Astrocyte (in vitro differentiated cells and primary cell): ENCODE measurements at regions not wholly inside any gene's neighbourhood (a gene's known extent, or its start where the extent isn't known, plus 50 kb on each side); places are given as distances from the start of the nearest gene placed in this dataset.

ENCODE experiments used
- DNase-seq: peaks from one replicate; pipeline ENCODE4 v3.0.0-alpha.2; 2010; ENCODE audit warnings: low read depth
- FAIRE-seq: peaks from 2 replicates; lab custom pipeline; 2011; peaks lifted over from hg19 to GRCh38; lab: Jason Lieb, UNC
- H2AFZ ChIP-seq: 2 replicates; pipeline ENCODE4 v1.6.0; 2012; ENCODE audit warnings: low read depth, low read length, inconsistent platforms
- H3K27ac ChIP-seq: 2 replicates; pipeline ENCODE4 v1.5.1; 2011; ENCODE audit warnings: low read depth, low read length, inconsistent platforms
- H3K27me3 ChIP-seq: 2 replicates; pipeline ENCODE4 v1.6.0; 2011; ENCODE audit warnings: low read length, inconsistent platforms; ENCODE audit not compliant: insufficient read depth
- H3K36me3 ChIP-seq: 2 replicates; pipeline ENCODE4 v1.5.1; 2011; ENCODE audit warnings: low read length, inconsistent platforms; ENCODE audit not compliant: insufficient read depth
- H3K4me1 ChIP-seq: 2 replicates; pipeline ENCODE4 v1.5.1; 2011; ENCODE audit warnings: low read length, inconsistent platforms; ENCODE audit not compliant: insufficient read depth
- H3K4me2 ChIP-seq: 2 replicates; pipeline ENCODE4 v1.6.0; 2012; ENCODE audit warnings: low read length, inconsistent platforms
- H3K4me3 ChIP-seq: 2 replicates; pipeline ENCODE4 v1.5.1; 2011; ENCODE audit warnings: low read depth, mild to moderate bottlenecking, low read length, inconsistent platforms; ENCODE audit not compliant: insufficient read depth
- H3K79me2 ChIP-seq: 2 replicates; pipeline ENCODE4 v1.6.0; 2012; ENCODE audit warnings: mild to moderate bottlenecking, low read length, inconsistent platforms; ENCODE audit not compliant: insufficient read depth
- H3K9ac ChIP-seq: 2 replicates; pipeline ENCODE4 v1.6.0; 2012; ENCODE audit warnings: mild to moderate bottlenecking, low read length, inconsistent platforms
- H3K9me3 ChIP-seq: 2 replicates; pipeline ENCODE4 v1.5.1; 2012; ENCODE audit warnings: low read depth, mild to moderate bottlenecking, low read length, inconsistent platforms; ENCODE audit not compliant: insufficient read depth
- H4K20me1 ChIP-seq: 2 replicates; pipeline ENCODE4 v1.6.0; 2012; ENCODE audit warnings: low read length, inconsistent platforms; ENCODE audit not compliant: insufficient read depth
- H3K27ac Mint-ChIP-seq: one replicate; pipeline ENCODE4 v1.8.0; 2021; ENCODE audit warnings: mild to moderate bottlenecking, mixed read lengths; ENCODE audit not compliant: unreplicated experiment
- H3K27me3 Mint-ChIP-seq: one replicate; pipeline ENCODE4 v1.8.0; 2021; ENCODE audit warnings: low read depth, mixed read lengths; ENCODE audit not compliant: unreplicated experiment
- H3K36me3 Mint-ChIP-seq: one replicate; pipeline ENCODE4 v1.8.0; 2021; ENCODE audit warnings: low read depth, mixed read lengths; ENCODE audit not compliant: unreplicated experiment
- H3K4me1 Mint-ChIP-seq: one replicate; pipeline ENCODE4 v1.8.0; 2021; ENCODE audit warnings: low read depth, mixed read lengths; ENCODE audit not compliant: unreplicated experiment
- H3K4me3 Mint-ChIP-seq: one replicate; pipeline ENCODE4 v1.8.0; 2021; ENCODE audit warnings: mild to moderate bottlenecking, moderate library complexity, mixed read lengths; ENCODE audit not compliant: unreplicated experiment
- H3K9me3 Mint-ChIP-seq: one replicate; pipeline ENCODE4 v1.8.0; 2021; ENCODE audit warnings: mild to moderate bottlenecking, mixed read lengths; ENCODE audit not compliant: unreplicated experiment
- EZH2 ChIP-seq: IDR thresholded peaks from 2 replicates; pipeline ENCODE4 v1.6.1; 2012; ENCODE audit warnings: mild to moderate bottlenecking, low read length, inconsistent platforms; ENCODE audit not compliant: insufficient read depth
- TF ChIP-seq, protein P1 (sequence below): IDR thresholded peaks from 2 replicates; pipeline ENCODE4 v1.5.1; 2011; ENCODE audit warnings: low read depth, mild to moderate bottlenecking, inconsistent platforms, low read length, moderate library complexity; ENCODE audit not compliant: insufficient read depth

- FAIRE-seq (no peak), DNase-seq (no peak)
- Histone ChIP-seq H4K20me1 (no peaks in the 10 kb centered on the region), H3K27me3 (no peaks in the 10 kb centered on the region), H3K9me3 (no peaks in the 10 kb centered on the region), H3K79me2 (no peaks in the 10 kb centered on the region), H3K4me3 (no peak overlapping the region), H3K4me2 (no peak overlapping the region), H3K9ac (no peak overlapping the region), H2AFZ (no peak overlapping the region), H3K4me1 (no peaks in the 10 kb centered on the region), H3K36me3 (no peaks in the 10 kb centered on the region), H3K27ac (no peak overlapping the region)
- no peaks in the 10 kb centered on the region for H3K4me1 Mint-ChIP-seq
- H3K4me3 Mint-ChIP-seq: no peak overlapping the region
- no peaks in the 10 kb centered on the region for H3K36me3 Mint-ChIP-seq
- H3K27ac Mint-ChIP-seq: no peak overlapping the region
- peaks cover 2% of the 10 kb centered on the region for H3K9me3 Mint-ChIP-seq
- TF ChIP-seq, protein P1, sequence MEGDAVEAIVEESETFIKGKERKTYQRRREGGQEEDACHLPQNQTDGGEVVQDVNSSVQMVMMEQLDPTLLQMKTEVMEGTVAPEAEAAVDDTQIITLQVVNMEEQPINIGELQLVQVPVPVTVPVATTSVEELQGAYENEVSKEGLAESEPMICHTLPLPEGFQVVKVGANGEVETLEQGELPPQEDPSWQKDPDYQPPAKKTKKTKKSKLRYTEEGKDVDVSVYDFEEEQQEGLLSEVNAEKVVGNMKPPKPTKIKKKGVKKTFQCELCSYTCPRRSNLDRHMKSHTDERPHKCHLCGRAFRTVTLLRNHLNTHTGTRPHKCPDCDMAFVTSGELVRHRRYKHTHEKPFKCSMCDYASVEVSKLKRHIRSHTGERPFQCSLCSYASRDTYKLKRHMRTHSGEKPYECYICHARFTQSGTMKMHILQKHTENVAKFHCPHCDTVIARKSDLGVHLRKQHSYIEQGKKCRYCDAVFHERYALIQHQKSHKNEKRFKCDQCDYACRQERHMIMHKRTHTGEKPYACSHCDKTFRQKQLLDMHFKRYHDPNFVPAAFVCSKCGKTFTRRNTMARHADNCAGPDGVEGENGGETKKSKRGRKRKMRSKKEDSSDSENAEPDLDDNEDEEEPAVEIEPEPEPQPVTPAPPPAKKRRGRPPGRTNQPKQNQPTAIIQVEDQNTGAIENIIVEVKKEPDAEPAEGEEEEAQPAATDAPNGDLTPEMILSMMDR: no peak
- TF ChIP-seq EZH2: no peak
- peaks cover 5% of the 10 kb centered on the region for H3K27me3 Mint-ChIP-seq
Measured at GRCh38 chr14:34174973-34175372, 224.1 kb upstream of the EGLN3 start.

GRCh38 chr14:34173916-34174315 is 223.0 kb upstream of the EGLN3 start:
- H3K4me1 Mint-ChIP-seq: no peaks in the 10 kb centered on the region
- H3K27me3 Mint-ChIP-seq: peaks cover 5% of the 10 kb centered on the region
- H3K4me3 Mint-ChIP-seq: no peak overlapping the region
- no peak for FAIRE-seq
- Histone ChIP-seq H4K20me1 (no peaks in the 10 kb centered on the region), H3K4me1 (no peaks in the 10 kb centered on the region), H2AFZ (no peak overlapping the region), H3K27me3 (no peaks in the 10 kb centered on the region), H3K79me2 (no peaks in the 10 kb centered on the region), H3K36me3 (no peaks in the 10 kb centered on the region), H3K4me3 (no peak overlapping the region), H3K9me3 (no peaks in the 10 kb centered on the region), H3K27ac (no peak overlapping the region), H3K9ac (no peak overlapping the region), H3K4me2 (no peak overlapping the region)
- H3K36me3 Mint-ChIP-seq: no peaks in the 10 kb centered on the region
- peaks cover 2% of the 10 kb centered on the region for H3K9me3 Mint-ChIP-seq
- no peak for TF ChIP-seq EZH2
- TF ChIP-seq, protein P1: no peak
- DNase-seq: no peak
- H3K27ac Mint-ChIP-seq: no peak overlapping the region

GRCh38 chr14:34172550-34173368 is 221.9 kb upstream of the EGLN3 start:
- TF ChIP-seq, protein P1: no peak
- no peak for TF ChIP-seq EZH2

More at GRCh38 chr14:34172550-34173368, 221.9 kb upstream of the EGLN3 start:
- H3K4me2 ChIP-seq: no peak overlapping the region
- H4K20me1 ChIP-seq: no peaks in the 10 kb centered on the region
- Mint-ChIP-seq H3K36me3 (no peaks in the 10 kb centered on the region), H3K27ac (no peak overlapping the region), H3K4me1 (no peaks in the 10 kb centered on the region), H3K9me3 (no peaks in the 10 kb centered on the region), H3K4me3 (no peak overlapping the region), H3K27me3 (peaks cover 11% of the 10 kb centered on the region)
- H3K27me3 ChIP-seq: no peaks in the 10 kb centered on the region
- no peaks in the 10 kb centered on the region for H3K79me2 ChIP-seq
- no peak overlapping the region for H3K9ac ChIP-seq
- FAIRE-seq: no peak
- H3K4me3 ChIP-seq: no peak overlapping the region
- H2AFZ ChIP-seq: no peak overlapping the region
- H3K4me1 ChIP-seq: no peaks in the 10 kb centered on the region
- no peaks in the 10 kb centered on the region for H3K36me3 ChIP-seq
- DNase-seq: no peak
- H3K9me3 ChIP-seq: no peaks in the 10 kb centered on the region
- H3K27ac ChIP-seq: no peak overlapping the region
